HepG2 (cell line): ENCODE measurements at regions not wholly inside any gene's neighbourhood (a gene's known extent, or its start where the extent isn't known, plus 50 kb on each side); places are given as distances from the start of the nearest gene placed in this dataset.
A peak's percentile ranks its signal among the peaks of the same experiment; 100 is the strongest.

Experiments used
- ATAC-seq: fragments of 200-7000 bp; cut with Tn5 transposase; 3 replicates; pipeline ENCODE4 v1.9.1; 2020; ENCODE audit warnings: mild to moderate bottlenecking, moderate library complexity
- BruUV-seq: library from RNA; stranded (reverse); fragments of 400-500 nt; replicated peaks from 2 replicates; lab custom pipeline; 2021; lab: Mats Ljungman, UMichigan
- CTCF ChIA-PET: fragments of 300-600 bp; formaldehyde crosslinking; extraction: SDS; loops from one replicate; lab custom pipeline; 2021; ENCODE audit warnings: low total read pairs, inconsistent platforms, low intra/inter-chr PET ratio; lab: Yijun Ruan, JAX
- POLR2A ChIA-PET: fragments of 350-600 bp; sonication (Branson Sonifier 250); formaldehyde crosslinking; loops from one replicate; lab custom pipeline; 2020; ENCODE audit warnings: antibody characterized with exemption, inconsistent platforms; lab: Yijun Ruan, JAX
- DNase-seq: peaks from one replicate; pipeline ENCODE4 v3.0.0-alpha.2; 2015; ENCODE audit warnings: low spot score
- FAIRE-seq: peaks from 3 replicates; lab custom pipeline; 2011; peaks lifted over from hg19 to GRCh38; lab: Jason Lieb, UNC
- H2AFZ ChIP-seq: one replicate; pipeline ENCODE4 v1.6.1; 2011; ENCODE audit warnings: low read length, inconsistent platforms
- H3K27ac ChIP-seq: fragments of 300-600 bp; 3 replicates; pipeline ENCODE4 v1.8.0; 2011; ENCODE audit warnings: mixed run types, mild to moderate bottlenecking, mixed read lengths, low read length, inconsistent platforms; ENCODE audit not compliant: insufficient read depth; ENCODE audit errors: extremely low read length
- H3K27me3 ChIP-seq, 2 experiments: fragments of 200-600 bp in 1 of 2; 2 replicates in 1 of 2; 3 replicates in 1 of 2; pipeline versions ENCODE4 v1.6.0 to v1.8.0; 2011; ENCODE audit warnings: low read length in 2 of 2, mild to moderate bottlenecking in 2 of 2, moderate library complexity in 2 of 2, inconsistent platforms in 1 of 2; ENCODE audit not compliant: insufficient read depth in 2 of 2, control insufficient read depth in 1 of 2
- H3K36me3 ChIP-seq, 2 experiments: fragments of 200-600 bp in 1 of 2; replicated peaks in 1 of 2; 2 replicates in 1 of 2; 3 replicates in 1 of 2; pipeline versions ENCODE4 v1.5.1 to v1.8.0; 2011; ENCODE audit warnings: low read length in 2 of 2, inconsistent platforms in 1 of 2; ENCODE audit not compliant: insufficient read depth in 2 of 2, control insufficient read depth in 1 of 2
- H3K4me1 ChIP-seq: 2 replicates; pipeline ENCODE4 v1.5.1; 2012; ENCODE audit warnings: low read length, inconsistent platforms; ENCODE audit not compliant: insufficient read depth
- H3K4me2 ChIP-seq: 2 replicates; pipeline ENCODE4 v1.6.0; 2011; ENCODE audit warnings: low read depth, low read length, inconsistent platforms
- H3K4me3 ChIP-seq, 3 experiments: fragments of 200-600 bp in 1 of 3; sonication (generic), shearing (Covaris generic) in 1 of 3; replicated peaks in 1 of 3; 2 replicates each; pipeline ENCODE4 v1.5.1; 2011 to 2016; ENCODE audit warnings: low read length in 3 of 3, inconsistent platforms in 2 of 3, low read depth in 2 of 3, mild to moderate bottlenecking in 2 of 3, control low read depth in 1 of 3, mixed read lengths in 1 of 3; ENCODE audit not compliant: insufficient read depth in 1 of 3
- H3K79me2 ChIP-seq: one replicate; pipeline ENCODE4 v1.6.1; 2011; ENCODE audit warnings: low read length, inconsistent platforms; ENCODE audit not compliant: insufficient read depth
- H3K9ac ChIP-seq: 2 replicates; pipeline ENCODE4 v1.6.0; 2011; ENCODE audit warnings: mild to moderate bottlenecking, low read depth, low read length, inconsistent platforms; ENCODE audit not compliant: insufficient read depth
- H3K9me3 ChIP-seq: 2 replicates; pipeline ENCODE4 v1.5.1; 2012; ENCODE audit warnings: mild to moderate bottlenecking, low read length
- H4K20me1 ChIP-seq: 2 replicates; pipeline ENCODE4 v1.6.0; 2011; ENCODE audit warnings: inconsistent platforms, mild to moderate bottlenecking, low read length, moderate library complexity; ENCODE audit not compliant: insufficient read depth
- DNMT1 ChIP-seq: sonication (generic); formaldehyde crosslinking; IDR thresholded peaks from 2 replicates; pipeline ENCODE4 v1.5.1; 2020; ENCODE audit warnings: mild to moderate bottlenecking, missing genetic modification reagents
- MAFF ChIP-seq: IDR thresholded peaks from 2 replicates; pipeline ENCODE4 v1.6.1; 2011; ENCODE audit warnings: low read depth, low read length, improper control_type of control experiment
- MAFK ChIP-seq, 2 experiments: IDR thresholded peaks in 1 of 2; conservative IDR thresholded peaks in 1 of 2; 2 replicates each; pipeline ENCODE4 v1.6.1; 2011; ENCODE audit warnings: improper control_type of control experiment in 2 of 2, low read length in 2 of 2
- MEF2D ChIP-seq: sonication (generic); formaldehyde crosslinking; IDR thresholded peaks from 2 replicates; pipeline ENCODE4 v1.5.1; 2020; ENCODE audit warnings: mild to moderate bottlenecking, missing genetic modification reagents
- PCBP2 ChIP-seq: fragments of 200-400 bp; formaldehyde crosslinking; optimal IDR thresholded peaks from 2 replicates; pipeline ENCODE3; 2018; ENCODE audit warnings: low read length, low read depth; ENCODE audit not compliant: poor library complexity, severe bottlenecking
- POGZ ChIP-seq: sonication (generic); formaldehyde crosslinking; IDR thresholded peaks from 2 replicates; pipeline ENCODE4 v1.4.0; 2020; ENCODE audit warnings: mild to moderate bottlenecking, missing genetic modification reagents
- RNF2 ChIP-seq: fragments of 450-650 bp; conservative IDR thresholded peaks from 2 replicates; pipeline ENCODE4 v1.6.1; 2016; ENCODE audit warnings: low read depth
- SRSF9 ChIP-seq: fragments of 200-400 bp; formaldehyde crosslinking; IDR thresholded peaks from 2 replicates; pipeline ENCODE4 v1.6.1; 2018; ENCODE audit warnings: borderline replicate concordance, mild to moderate bottlenecking, low read depth, low read length; ENCODE audit not compliant: insufficient read depth, poor library complexity, severe bottlenecking
- ZNF44 ChIP-seq: sonication (generic); formaldehyde crosslinking; IDR thresholded peaks from 2 replicates; pipeline ENCODE4 v1.5.1; 2020; ENCODE audit warnings: mild to moderate bottlenecking, missing genetic modification reagents
- ZNF510 ChIP-seq: sonication (generic); formaldehyde crosslinking; IDR thresholded peaks from 2 replicates; pipeline ENCODE4 v1.4.0; 2020; ENCODE audit warnings: low read depth, mild to moderate bottlenecking, missing genetic modification reagents
- ZNF569 ChIP-seq: sonication (generic); formaldehyde crosslinking; IDR thresholded peaks from 2 replicates; pipeline ENCODE4 v1.5.0; 2020; ENCODE audit warnings: mild to moderate bottlenecking, missing genetic modification reagents, moderate library complexity, borderline replicate concordance
- ZNF790 ChIP-seq: sonication (generic); formaldehyde crosslinking; IDR thresholded peaks from 2 replicates; pipeline ENCODE4 v1.8.0; 2022; ENCODE audit warnings: missing genetic modification reagents, mild to moderate bottlenecking, borderline replicate concordance
- WGBS: methylation state at CpG from one replicate; pipeline ENCODE4 v1.1.6; 2017; ENCODE audit warnings: low lambda C conversion rate; 5-methylcytosine and 5-hydroxymethylcytosine counted together
- in situ Hi-C: cut with HindIII; loops from 2 replicates; pipeline ENCODE4 v1.10.0; 2017; ENCODE audit warnings: low pct_unique_long_range_greater_than_20kb; ENCODE audit not compliant: extremely low pct_ligation_motif_present
- intact Hi-C: fragments of 100-400 bp; cut with micrococcal nuclease; formaldehyde crosslinking; loops from one replicate; pipeline ENCODE4 v1.10.0; 2022; ENCODE audit not compliant: unreplicated experiment
- TF ChIP-seq, protein P1 (sequence below): sonication (generic); formaldehyde crosslinking; IDR thresholded peaks from 2 replicates; pipeline ENCODE4 v1.5.0; 2020; ENCODE audit warnings: mild to moderate bottlenecking, missing genetic modification reagents

- POLR2A ChIA-PET, result no interaction called here
- intact Hi-C loops (no loop called here), in situ Hi-C loops (no loop called here)
- Histone ChIP-seq H2AFZ (no peak overlapping the region), H4K20me1 (no peaks in the 10 kb centered on the region), H3K4me2 (no peak overlapping the region), H3K36me3 (no peaks in the 10 kb centered on the region), H3K79me2 (no peaks in the 10 kb centered on the region), H3K9ac (no peak overlapping the region), H3K27ac (no peak overlapping the region), H3K9me3 (no peaks in the 10 kb centered on the region; the same call in 1 of the 2 replicates), H3K4me1 (no peaks in the 10 kb centered on the region), H3K4me3 (no peak overlapping the region), H3K27me3 (no peaks in the 10 kb centered on the region)
- FAIRE-seq, result no peak
- no TSS peak for BruUV-seq
- 0% methylated on average over 1 of the region's 1 CpG for WGBS
- CTCF ChIA-PET, result no interaction called here
- no peak for TF ChIP-seq POGZ (CRISPR knock-in tag)
- TF ChIP-seq, protein P1, sequence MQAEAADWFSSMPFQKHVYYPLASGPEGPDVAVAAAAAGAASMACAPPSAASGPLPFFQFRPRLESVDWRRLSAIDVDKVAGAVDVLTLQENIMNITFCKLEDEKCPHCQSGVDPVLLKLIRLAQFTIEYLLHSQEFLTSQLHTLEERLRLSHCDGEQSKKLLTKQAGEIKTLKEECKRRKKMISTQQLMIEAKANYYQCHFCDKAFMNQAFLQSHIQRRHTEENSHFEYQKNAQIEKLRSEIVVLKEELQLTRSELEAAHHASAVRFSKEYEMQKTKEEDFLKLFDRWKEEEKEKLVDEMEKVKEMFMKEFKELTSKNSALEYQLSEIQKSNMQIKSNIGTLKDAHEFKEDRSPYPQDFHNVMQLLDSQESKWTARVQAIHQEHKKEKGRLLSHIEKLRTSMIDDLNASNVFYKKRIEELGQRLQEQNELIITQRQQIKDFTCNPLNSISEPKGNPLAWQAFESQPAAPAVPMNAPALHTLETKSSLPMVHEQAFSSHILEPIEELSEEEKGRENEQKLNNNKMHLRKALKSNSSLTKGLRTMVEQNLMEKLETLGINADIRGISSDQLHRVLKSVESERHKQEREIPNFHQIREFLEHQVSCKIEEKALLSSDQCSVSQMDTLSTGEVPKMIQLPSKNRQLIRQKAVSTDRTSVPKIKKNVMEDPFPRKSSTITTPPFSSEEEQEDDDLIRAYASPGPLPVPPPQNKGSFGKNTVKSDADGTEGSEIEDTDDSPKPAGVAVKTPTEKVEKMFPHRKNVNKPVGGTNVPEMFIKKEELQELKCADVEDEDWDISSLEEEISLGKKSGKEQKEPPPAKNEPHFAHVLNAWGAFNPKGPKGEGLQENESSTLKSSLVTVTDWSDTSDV (CRISPR knock-in tag), result no peak
- TF ChIP-seq RNF2, result no peak
- no peak for TF ChIP-seq ZNF44
- no peak for TF ChIP-seq ZNF790 (CRISPR knock-in tag)
- ATAC-seq, result no peak
- no peak for DNase-seq
Measured at GRCh38 chr2:145957929-145958328, 1438.0 kb upstream of the ZEB2 start.

- H3K36me3 ChIP-seq, result no peaks in the 10 kb centered on the region
- CTCF ChIA-PET, result no interaction called here
- H3K27ac ChIP-seq, result no peak overlapping the region
- BruUV-seq, result no TSS peak
- in situ Hi-C loops, result no loop called here
- H3K79me2 ChIP-seq, result no peaks in the 10 kb centered on the region
- TF ChIP-seq PCBP2, result no peak
- TF ChIP-seq DNMT1, result no peak
- TF ChIP-seq MAFK (conservative IDR thresholded peaks at IDR 0.05 in 1 of 2, IDR thresholded peaks at IDR 0.05 in 1 of 2; ENCODE audit: low read length in 2 of 2), result peak; percentile 68 to 86
- TF ChIP-seq SRSF9, result no peak
- peak; percentile 78 for TF ChIP-seq MAFF
- TF ChIP-seq MEF2D (CRISPR knock-in tag), result no peak
- TF ChIP-seq ZNF569 (CRISPR knock-in tag), result no peak
- TF ChIP-seq ZNF510, result no peak
- TF ChIP-seq, all 625 proteins: peak for 2
- WGBS, result 2% methylated on average over 1 of the region's 1 CpG
- ATAC-seq, result no peak
- no peaks in the 10 kb centered on the region for H3K27me3 ChIP-seq
- H3K4me2 ChIP-seq, result no peak overlapping the region
- H3K4me3 ChIP-seq, result no peak overlapping the region
- H3K9me3 ChIP-seq, result peaks cover 18% of the 10 kb centered on the region
- intact Hi-C loops, result no loop called here
- no peak overlapping the region for H2AFZ ChIP-seq
- H4K20me1 ChIP-seq, result no peaks in the 10 kb centered on the region
- H3K4me1 ChIP-seq, result no peaks in the 10 kb centered on the region
- POLR2A ChIA-PET, result no interaction called here
- no peak overlapping the region for H3K9ac ChIP-seq
- FAIRE-seq, result no peak
- DNase-seq, result no peak
Measured at GRCh38 chr2:145939949-145940348, 1420.0 kb upstream of the ZEB2 start.
